GM12874 (cell line): ENCODE measurements at regions not wholly inside any gene's neighbourhood (a gene's known extent, or its start where the extent isn't known, plus 50 kb on each side); places are given as distances from the start of the nearest gene placed in this dataset.

Experiments used
- CTCF ChIP-seq: IDR thresholded peaks from 2 replicates; pipeline ENCODE4 v1.5.1; 2011; ENCODE audit warnings: low read depth, mild to moderate bottlenecking, control low read depth, low read length, moderate library complexity; ENCODE audit not compliant: insufficient read depth

- no peak for TF ChIP-seq CTCF
These were observed 436.6 kb downstream of the MRPL39 start for GRCh38 chr21:25170681-25171080.

GRCh38 chr21:25169370-25169769 is 437.9 kb downstream of the MRPL39 start:
- no peak for TF ChIP-seq CTCF

- TF ChIP-seq CTCF: no peak
These were observed 445.7 kb downstream of the MRPL39 start for GRCh38 chr21:25161571-25161970.

GRCh38 chr21:25149022-25149421 is 458.3 kb downstream of the MRPL39 start:
- no peak for TF ChIP-seq CTCF

GRCh38 chr21:25139414-25139813 is 467.9 kb downstream of the MRPL39 start:
- no peak for TF ChIP-seq CTCF

- no peak for TF ChIP-seq CTCF
These were observed 473.3 kb downstream of the MRPL39 start for GRCh38 chr21:25133939-25134338.

- no peak for TF ChIP-seq CTCF
These were observed 479.5 kb downstream of the MRPL39 start for GRCh38 chr21:25127811-25128210.

GRCh38 chr21:25127007-25127406 is 480.3 kb downstream of the MRPL39 start:
- TF ChIP-seq CTCF: no peak
